Heart left ventricle (tissue), 13 donors: ENCODE measurements at regions not wholly inside any gene's neighbourhood (a gene's known extent, or its start where the extent isn't known, plus 50 kb on each side); places are given as distances from the start of the nearest gene placed in this dataset.

ENCODE experiments used
- CTCF ChIP-seq, 12 donors: fragments of 200-600 bp; sonication (generic) in 4 of 12; IDR thresholded peaks; one replicate each; pipeline versions ENCODE4 v1.5.0 to v1.8.0; 2018 to 2022; ENCODE audit warnings: antibody characterized with exemption in 12 of 12, mild to moderate bottlenecking in 5 of 12
- POLR2A ChIP-seq, 2 donors: fragments of 450-650 bp; IDR thresholded peaks; one replicate each; pipeline ENCODE4 v1.6.1; 2017; ENCODE audit warnings: antibody characterized with exemption in 2 of 2, mild to moderate bottlenecking in 2 of 2, moderate library complexity in 2 of 2
- donor health status: ischemic (EF 13 %, LVEDD 7.1; RV severe dilation, severe dysfunction).
- donor health status: DM: no; HTN: yes; CAD: no.
- donor health status: DM: no; HTN: no; CAD: no.
- donor health status: ischemic (EF 25% LVEDD 6.9; RV normal size, moderate dysfunction).
- donor health status: ischemic (EF 25% LVEDD 5.7; RV mildly dilated, moderate dysfunction).
- donor health status: ischemic (EF 35%, LVEDD 5.7; RV mildly dilated, moderate dysfunction).
- donor health status: nonischemic (EF 11% LVEDD 7.7; RV severe dilation, severe dysfunction).
- donor health status: DM: yes; HTN: yes; CAD: no.
- donor health status: PGD.
- donor health status: ischemic (EF 29% LVEDD 5.4; RV normal size, mild dysfunction).
- donor health status: nonischemic (EF 23%, LVEDD 6.1; RV moderate dilation, normal function).

GRCh38 chr9:16352791-16353401 is 517.6 kb downstream of the BNC2 start:
- no peak for TF ChIP-seq CTCF (IDR thresholded peaks at IDR 0.05)
- no peak for TF ChIP-seq POLR2A (IDR thresholded peaks at IDR 0.05)
